HepG2 (cell line): ENCODE measurements at regions not wholly inside any gene's neighbourhood (a gene's known extent, or its start where the extent isn't known, plus 50 kb on each side); places are given as distances from the start of the nearest gene placed in this dataset.

Experiments used
- ASH2L ChIP-seq: fragments of 300-600, 200-600 bp; sonication (generic); IDR thresholded peaks from 2 replicates; pipeline ENCODE4 v1.7.0; 2017; ENCODE audit warnings: low read depth, mild to moderate bottlenecking, moderate library complexity, mixed read lengths, low read length; ENCODE audit not compliant: insufficient read length
- DPF2 ChIP-seq: sonication (generic); formaldehyde crosslinking; IDR thresholded peaks from 2 replicates; pipeline ENCODE4 v1.4.0; 2020; ENCODE audit warnings: mild to moderate bottlenecking, low read depth, missing genetic modification reagents, borderline replicate concordance
- FOXM1 ChIP-seq: sonication (generic); formaldehyde crosslinking; IDR thresholded peaks from 2 replicates; pipeline ENCODE4 v1.5.0; 2020; ENCODE audit warnings: missing genetic modification reagents
- GABPA ChIP-seq, 2 experiments: IDR thresholded peaks; 2 replicates each; pipeline ENCODE4 v1.6.1; 2011 to 2016; ENCODE audit warnings: low read depth in 2 of 2, low read length in 1 of 2, missing biosample characterization in 1 of 2, missing genetic modification characterization in 1 of 2
- PITX1 ChIP-seq: sonication (generic); formaldehyde crosslinking; IDR thresholded peaks from 2 replicates; pipeline ENCODE4 v1.5.1; 2020; ENCODE audit warnings: mild to moderate bottlenecking, missing genetic modification reagents
- SIX1 ChIP-seq: sonication (generic); formaldehyde crosslinking; IDR thresholded peaks from 2 replicates; pipeline ENCODE4 v1.4.0; 2020; ENCODE audit warnings: missing genetic modification reagents, borderline replicate concordance
- SYNCRIP ChIP-seq: fragments of 200-400 bp; formaldehyde crosslinking; IDR thresholded peaks from 2 replicates; pipeline ENCODE4 v1.6.1; 2018; ENCODE audit warnings: mild to moderate bottlenecking, low read depth, low read length; ENCODE audit not compliant: insufficient read depth
- TAF15 ChIP-seq: fragments of 200-400 bp; formaldehyde crosslinking; IDR thresholded peaks from one replicate; pipeline ENCODE4 v1.6.1; 2018; ENCODE audit warnings: mild to moderate bottlenecking, low read depth, low read length; ENCODE audit not compliant: poor library complexity, severe bottlenecking
- ZNF644 ChIP-seq: IDR thresholded peaks from 2 replicates; pipeline ENCODE4 v1.6.1; 2016; ENCODE audit warnings: low read depth
- ZNF788 ChIP-seq: sonication (generic); formaldehyde crosslinking; IDR thresholded peaks from 2 replicates; pipeline ENCODE4 v1.5.0; 2020; ENCODE audit warnings: mild to moderate bottlenecking, missing genetic modification reagents, borderline replicate concordance
- TF ChIP-seq, protein P1 (sequence below), 2 experiments: IDR thresholded peaks; 2 replicates each; pipeline ENCODE4 v1.6.1; 2011 to 2012; ENCODE audit warnings: low read length in 2 of 2, borderline replicate concordance in 1 of 2, low read depth in 1 of 2, mild to moderate bottlenecking in 1 of 2, moderate library complexity in 1 of 2
- TF ChIP-seq, protein P2 (sequence below), 2 experiments: sonication (generic) in 1 of 2; formaldehyde crosslinking in 1 of 2; IDR thresholded peaks; 2 replicates each; pipeline versions ENCODE4 v1.4.0 to v1.6.1; 2016 to 2020; ENCODE audit warnings: borderline replicate concordance in 1 of 2, low read depth in 1 of 2, mild to moderate bottlenecking in 1 of 2, missing genetic modification reagents in 1 of 2

DNA sequence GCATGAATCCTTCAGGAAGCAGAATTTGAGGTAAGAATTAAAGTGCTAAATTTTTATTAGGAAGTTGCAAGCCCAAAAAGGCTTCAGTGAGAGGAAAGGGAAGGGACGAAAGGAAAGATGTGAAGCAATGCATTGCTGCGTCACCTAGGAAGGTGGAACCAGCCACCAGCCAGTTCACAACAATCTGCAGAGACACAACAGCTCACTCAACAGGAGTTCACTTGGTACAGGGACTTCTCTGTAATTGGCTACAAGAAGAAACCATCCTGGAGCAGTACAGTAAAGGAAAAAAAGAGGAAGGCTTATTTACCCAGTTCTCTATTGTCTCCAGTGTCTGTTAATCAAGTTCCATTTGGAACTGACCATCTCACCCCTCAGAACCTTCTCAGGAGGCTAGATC lies 157.6 kb downstream of the HNRNPD start (continued):
- TF ChIP-seq, protein P1, sequence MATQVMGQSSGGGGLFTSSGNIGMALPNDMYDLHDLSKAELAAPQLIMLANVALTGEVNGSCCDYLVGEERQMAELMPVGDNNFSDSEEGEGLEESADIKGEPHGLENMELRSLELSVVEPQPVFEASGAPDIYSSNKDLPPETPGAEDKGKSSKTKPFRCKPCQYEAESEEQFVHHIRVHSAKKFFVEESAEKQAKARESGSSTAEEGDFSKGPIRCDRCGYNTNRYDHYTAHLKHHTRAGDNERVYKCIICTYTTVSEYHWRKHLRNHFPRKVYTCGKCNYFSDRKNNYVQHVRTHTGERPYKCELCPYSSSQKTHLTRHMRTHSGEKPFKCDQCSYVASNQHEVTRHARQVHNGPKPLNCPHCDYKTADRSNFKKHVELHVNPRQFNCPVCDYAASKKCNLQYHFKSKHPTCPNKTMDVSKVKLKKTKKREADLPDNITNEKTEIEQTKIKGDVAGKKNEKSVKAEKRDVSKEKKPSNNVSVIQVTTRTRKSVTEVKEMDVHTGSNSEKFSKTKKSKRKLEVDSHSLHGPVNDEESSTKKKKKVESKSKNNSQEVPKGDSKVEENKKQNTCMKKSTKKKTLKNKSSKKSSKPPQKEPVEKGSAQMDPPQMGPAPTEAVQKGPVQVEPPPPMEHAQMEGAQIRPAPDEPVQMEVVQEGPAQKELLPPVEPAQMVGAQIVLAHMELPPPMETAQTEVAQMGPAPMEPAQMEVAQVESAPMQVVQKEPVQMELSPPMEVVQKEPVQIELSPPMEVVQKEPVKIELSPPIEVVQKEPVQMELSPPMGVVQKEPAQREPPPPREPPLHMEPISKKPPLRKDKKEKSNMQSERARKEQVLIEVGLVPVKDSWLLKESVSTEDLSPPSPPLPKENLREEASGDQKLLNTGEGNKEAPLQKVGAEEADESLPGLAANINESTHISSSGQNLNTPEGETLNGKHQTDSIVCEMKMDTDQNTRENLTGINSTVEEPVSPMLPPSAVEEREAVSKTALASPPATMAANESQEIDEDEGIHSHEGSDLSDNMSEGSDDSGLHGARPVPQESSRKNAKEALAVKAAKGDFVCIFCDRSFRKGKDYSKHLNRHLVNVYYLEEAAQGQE (IDR thresholded peaks at IDR 0.05; ENCODE audit: borderline replicate concordance in 1 of 2, low read depth in 1 of 2, low read length in 2 of 2): no peak
- TF ChIP-seq DPF2 (CRISPR knock-in tag): no peak
- no peak for TF ChIP-seq ZNF644 (CRISPR knock-in tag)
- TF ChIP-seq ASH2L: no peak
- no peak for TF ChIP-seq FOXM1
- TF ChIP-seq SIX1 (CRISPR knock-in tag): no peak
- no peak for TF ChIP-seq GABPA (IDR thresholded peaks at IDR 0.05; ENCODE audit: low read depth, low read length)
- TF ChIP-seq GABPA (CRISPR knock-in tag; IDR thresholded peaks at IDR 0.05; ENCODE audit: low read depth): no peak
- TF ChIP-seq TAF15: no peak
- TF ChIP-seq ZNF788 (CRISPR knock-in tag): no peak
- no peak for TF ChIP-seq SYNCRIP
- TF ChIP-seq, protein P2, sequence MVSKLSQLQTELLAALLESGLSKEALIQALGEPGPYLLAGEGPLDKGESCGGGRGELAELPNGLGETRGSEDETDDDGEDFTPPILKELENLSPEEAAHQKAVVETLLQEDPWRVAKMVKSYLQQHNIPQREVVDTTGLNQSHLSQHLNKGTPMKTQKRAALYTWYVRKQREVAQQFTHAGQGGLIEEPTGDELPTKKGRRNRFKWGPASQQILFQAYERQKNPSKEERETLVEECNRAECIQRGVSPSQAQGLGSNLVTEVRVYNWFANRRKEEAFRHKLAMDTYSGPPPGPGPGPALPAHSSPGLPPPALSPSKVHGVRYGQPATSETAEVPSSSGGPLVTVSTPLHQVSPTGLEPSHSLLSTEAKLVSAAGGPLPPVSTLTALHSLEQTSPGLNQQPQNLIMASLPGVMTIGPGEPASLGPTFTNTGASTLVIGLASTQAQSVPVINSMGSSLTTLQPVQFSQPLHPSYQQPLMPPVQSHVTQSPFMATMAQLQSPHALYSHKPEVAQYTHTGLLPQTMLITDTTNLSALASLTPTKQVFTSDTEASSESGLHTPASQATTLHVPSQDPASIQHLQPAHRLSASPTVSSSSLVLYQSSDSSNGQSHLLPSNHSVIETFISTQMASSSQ (IDR thresholded peaks at IDR 0.05; ENCODE audit: low read depth): no peak
- TF ChIP-seq, protein P2 (CRISPR knock-in tag; IDR thresholded peaks at IDR 0.05; ENCODE audit: borderline replicate concordance): no peak
- no peak for TF ChIP-seq PITX1 (CRISPR knock-in tag)
